GM19238 (cell line): ENCODE measurements at regions not wholly inside any gene's neighbourhood (a gene's known extent, or its start where the extent isn't known, plus 50 kb on each side); places are given as distances from the start of the nearest gene placed in this dataset.

Source experiments
- DNase-seq: peaks from one replicate; pipeline ENCODE4 v3.0.0; 2011; ENCODE audit warnings: low spot score; ENCODE audit not compliant: insufficient read length

DNA sequence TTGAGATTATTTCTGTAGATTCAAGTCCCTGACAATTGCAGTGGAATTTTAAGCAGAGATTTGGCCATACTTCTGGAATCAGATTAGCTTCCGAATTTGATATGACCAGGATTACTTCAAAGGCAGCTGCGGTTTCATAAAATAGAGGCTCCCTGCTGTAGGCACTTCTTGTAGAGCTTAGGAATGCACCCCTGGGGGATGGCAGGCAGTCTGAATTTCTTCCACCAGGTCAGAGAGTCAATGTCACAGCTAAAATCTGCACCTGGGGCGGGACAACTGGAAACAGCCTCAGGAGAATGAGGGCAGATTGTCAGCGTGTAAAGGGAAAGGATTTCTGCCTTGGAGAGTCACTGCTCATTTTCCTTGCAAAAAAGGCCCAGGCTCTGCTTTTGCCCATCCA is 182.6 kb downstream of the ARRDC4 start:
- DNase-seq, result no peak

DNA sequence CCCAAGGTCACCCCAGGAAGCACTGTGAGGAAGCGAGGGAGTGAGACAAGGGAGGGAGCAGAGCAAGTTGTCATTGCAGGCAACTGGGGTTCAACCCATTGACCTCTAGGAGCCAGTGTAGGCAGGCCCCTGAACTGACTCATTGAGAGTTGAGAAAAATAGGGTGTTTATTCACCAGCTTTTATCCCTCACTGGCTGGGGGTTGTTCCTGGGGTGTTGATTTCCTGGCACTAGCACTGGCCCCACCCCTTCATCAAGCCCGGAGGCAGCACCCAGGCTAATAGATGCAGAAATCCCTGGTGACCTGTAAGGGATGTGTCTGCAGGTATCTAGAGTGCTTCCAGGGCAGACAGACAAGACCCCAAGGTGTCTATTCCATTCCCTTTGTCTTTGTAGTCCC is 183.9 kb downstream of the ARRDC4 start:
- no peak for DNase-seq

DNA sequence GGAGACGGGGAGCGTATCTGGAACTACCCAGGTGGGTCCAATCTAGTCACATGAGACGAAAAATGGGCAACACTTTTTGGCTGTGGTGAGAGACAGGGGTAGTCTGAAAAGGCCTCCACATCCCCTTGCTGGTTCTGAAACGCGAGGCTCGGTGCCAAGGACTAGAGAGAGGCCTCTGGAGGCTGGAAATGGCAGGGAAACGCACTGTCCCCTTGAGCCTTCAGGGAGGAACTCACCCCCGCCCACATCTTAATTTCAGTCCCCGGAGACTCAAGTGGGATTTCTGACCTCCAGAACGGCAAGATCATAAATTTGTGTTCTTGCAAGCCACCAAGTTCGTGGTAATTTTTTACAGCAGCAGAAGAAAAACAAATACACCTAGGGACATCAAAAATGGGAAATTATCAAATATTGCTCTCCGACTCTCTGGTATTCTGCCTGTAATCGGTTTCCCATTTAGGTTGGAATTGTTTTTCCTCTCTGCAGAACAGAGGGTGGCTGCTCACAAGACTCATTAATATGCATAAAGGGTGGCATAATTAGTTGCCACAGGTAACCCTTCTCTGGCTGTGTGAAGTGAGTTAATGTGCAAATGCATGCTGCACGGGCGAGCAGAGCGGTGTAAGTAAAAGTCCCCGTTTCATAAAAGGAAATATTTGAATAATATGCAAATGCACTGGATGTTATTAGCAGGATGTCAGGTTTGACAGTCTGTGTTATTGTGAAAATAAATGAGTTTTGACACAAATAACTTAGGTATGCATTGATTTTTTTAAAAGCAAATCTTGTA is 185.7 kb downstream of the ARRDC4 start:
- DNase-seq, result no peak

DNA sequence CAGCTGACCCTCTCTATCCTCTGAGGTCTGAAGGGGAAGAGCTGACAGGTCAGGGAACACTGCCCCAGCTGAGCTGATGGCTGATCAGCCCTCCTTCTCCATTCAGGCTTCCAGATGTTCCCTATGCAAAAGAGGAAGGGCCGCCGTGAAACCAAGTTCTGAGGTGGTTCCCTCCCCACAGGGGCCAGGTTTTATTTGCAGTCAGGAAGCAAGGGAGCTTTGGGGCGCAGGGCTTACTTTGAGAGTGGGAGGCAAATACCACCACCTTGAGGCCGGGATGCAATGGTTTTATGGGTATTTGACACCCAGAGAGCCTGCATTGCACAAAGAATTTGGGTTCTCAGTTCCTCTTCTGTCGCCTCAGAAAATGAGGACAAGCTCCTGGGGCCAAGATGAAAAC is 186.9 kb downstream of the ARRDC4 start:
- DNase-seq, result no peak

DNA sequence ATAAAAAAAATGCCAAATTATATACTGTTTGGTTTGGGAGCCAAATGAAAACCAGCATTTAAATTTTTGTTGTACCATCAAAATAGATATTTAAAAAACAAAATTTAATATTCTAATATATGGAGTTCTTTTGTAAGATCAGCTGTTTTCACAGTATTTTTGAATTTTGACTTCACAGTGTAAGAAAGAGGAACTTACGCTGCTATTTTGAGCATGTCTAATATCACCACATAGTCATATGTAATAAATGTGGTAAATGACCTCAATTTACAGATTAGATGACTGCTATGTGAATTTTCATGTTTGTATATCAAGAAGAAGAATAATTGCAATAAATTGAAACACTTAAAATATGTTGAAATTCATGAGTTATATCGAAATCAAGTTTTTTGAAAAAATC is 189.6 kb downstream of the ARRDC4 start:
- DNase-seq, result no peak

DNA sequence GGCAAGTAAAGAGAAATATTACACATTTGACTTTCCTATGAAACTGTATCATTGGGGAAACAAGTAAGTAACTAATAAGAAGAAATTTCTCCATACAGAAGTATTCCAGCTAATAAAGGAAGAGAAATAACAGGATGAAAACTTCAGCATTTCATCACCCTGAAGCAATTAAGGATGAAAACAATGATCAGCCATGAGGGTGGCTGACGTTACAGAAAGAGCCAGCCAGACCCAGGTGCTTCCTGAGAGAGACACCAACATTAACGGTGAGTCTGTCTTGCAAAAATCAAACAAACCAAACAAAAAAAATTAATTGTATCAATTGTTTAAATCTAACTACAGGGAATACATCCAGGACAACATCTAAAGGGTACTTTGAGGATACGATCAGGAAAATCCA is 190.0 kb downstream of the ARRDC4 start:
- DNase-seq, result no peak

DNA sequence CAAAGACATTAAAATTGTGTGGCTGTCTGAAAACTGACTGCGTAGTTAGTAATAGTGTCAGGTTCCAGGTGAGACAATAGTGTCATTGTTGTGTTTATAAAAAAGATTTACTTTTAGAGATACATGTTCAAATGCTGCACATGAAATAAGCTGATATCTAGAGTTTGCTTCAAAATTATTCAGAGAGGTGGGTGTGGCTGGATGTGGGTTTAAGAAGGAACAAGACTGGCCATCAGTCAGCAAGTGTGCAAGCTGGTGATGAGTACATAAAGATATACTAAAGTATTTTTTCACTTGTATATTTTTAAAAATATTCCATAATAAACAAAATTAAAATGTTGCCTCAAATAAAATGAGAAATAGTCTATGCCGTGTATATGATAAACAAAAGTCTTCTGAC is 190.6 kb downstream of the ARRDC4 start:
- no peak for DNase-seq

DNA sequence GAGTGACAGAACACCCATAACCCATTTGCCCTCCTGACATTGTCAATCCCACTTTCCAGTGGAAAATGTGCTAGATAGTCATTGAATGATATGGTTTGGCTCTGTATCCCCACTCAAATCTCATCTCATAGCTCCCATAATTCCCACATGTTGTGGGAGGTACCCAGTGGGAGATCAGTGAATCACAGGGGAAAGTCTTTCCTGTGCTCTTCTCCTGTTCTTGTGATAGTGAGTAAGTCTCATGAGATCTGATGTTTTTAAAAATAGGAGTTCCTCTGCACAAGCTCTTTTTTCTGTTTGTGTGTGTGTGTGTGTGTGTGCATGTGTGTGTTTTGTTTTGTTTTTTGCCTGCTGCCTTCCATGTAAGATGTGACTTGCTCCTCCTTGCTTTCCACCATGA is 191.7 kb downstream of the ARRDC4 start:
- DNase-seq, result no peak

DNA sequence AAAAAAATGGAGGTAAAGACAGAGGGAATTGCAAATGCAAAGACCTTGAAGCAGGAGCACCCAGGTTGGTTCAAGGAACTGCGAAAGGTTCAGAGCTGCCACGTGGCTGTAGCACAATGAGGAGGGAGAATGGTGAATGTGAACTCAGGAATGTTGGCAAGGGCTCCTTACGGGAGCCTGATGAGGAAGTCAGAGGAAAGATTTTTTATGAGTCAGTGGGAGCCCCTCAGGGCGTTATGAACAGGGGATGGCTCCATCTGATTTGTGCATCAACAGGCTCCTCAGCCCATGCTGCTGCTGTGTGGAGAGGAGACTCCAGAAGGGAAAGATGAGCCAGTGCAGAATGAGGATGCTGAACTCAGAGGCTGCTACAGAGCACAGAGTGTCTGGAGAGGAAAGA is 194.4 kb downstream of the ARRDC4 start:
- no peak for DNase-seq

DNA sequence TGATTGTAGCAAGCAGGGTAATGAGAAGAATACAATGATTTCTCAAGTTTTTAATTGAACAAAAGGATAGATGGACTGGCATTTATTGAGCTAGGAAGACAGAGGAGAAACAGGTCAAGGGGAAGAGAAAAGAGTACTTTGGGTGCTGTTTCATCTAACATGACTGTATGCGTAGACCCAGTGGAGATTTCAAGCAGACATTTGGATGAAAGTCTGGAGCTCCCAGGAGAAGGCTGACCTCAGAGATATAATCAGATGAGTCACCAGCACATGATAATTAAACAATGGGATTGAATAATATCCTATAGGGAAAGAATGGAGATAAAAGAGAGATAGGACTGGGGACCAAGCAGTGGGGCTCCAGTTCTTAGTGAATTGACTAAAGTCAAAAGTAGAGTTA is 194.9 kb downstream of the ARRDC4 start:
- DNase-seq, result no peak

DNA sequence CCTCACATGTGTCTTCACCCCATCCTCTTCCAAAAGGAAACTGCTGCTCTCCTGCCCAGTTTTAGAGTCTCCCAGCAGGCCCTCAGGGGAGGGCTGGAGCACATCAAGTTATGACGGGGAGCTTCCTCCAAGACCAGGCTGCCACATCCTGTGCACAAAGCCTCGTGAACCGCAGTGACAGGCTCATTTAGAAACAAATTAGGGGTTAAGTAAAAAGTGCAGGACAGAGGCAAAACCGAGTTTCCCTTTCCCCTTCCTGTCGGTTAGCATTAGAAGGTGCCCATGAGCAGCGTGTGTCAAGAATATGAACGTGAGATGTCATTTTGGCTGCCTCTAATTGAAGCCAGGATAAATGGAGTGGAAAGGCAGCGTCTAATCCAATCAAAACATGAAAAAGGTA is 199.7 kb downstream of the ARRDC4 start:
- peak; percentile 19 for DNase-seq

DNA sequence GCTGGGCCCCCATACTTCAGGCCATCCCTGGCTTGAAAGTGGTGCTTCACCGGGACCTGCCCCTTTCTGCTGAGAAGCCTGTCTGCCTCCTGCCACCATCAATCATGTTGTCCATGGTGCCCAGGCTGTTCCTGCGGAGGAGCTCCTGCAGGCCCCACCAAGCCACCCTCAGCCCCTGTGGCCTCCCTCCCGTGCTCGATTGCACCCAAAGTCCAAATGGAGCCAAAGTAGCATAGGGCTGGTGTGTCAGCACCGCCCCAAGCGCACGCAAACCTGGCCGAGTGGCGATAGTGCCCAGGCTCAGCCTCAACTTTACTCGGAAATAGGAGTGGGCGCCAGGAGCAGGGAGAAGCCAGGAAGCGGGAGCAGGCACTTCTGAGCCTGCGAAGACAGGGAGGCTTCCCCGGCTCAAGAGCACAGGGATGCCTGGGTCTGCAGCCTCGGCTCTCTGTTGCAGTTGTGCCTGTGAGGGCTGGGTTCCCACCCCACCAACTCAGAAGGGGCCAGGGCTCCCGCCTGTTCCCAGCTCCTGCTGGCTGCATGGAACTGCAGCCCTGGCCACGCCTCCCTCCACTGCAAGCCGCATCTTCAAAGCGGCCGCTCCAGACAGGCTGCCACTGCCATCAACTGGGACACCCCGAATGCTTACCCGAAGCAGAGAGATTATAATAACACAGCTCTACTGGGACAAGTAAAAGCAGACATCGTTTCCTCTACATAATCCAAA is 203.0 kb downstream of the ARRDC4 start:
- DNase-seq, result no peak

DNA sequence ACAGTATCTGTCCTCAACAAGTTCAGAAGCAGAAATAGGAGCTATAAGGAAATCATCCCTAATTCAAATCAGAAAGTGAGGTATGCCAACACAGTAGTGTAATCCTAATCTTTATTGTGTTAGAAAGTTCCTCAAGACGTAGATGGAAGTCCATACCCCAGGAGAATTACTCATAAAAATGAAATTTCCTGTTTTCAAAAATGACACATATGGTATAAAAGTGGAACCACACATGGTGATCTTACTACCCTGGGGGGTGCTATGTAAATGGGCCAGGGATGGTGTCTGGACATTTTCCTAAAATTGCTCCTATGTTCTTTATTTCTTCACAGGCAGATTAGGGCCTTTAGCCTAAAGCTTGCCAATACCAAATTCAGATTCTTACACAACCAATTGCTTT is 204.1 kb downstream of the ARRDC4 start:
- no peak for DNase-seq

DNA sequence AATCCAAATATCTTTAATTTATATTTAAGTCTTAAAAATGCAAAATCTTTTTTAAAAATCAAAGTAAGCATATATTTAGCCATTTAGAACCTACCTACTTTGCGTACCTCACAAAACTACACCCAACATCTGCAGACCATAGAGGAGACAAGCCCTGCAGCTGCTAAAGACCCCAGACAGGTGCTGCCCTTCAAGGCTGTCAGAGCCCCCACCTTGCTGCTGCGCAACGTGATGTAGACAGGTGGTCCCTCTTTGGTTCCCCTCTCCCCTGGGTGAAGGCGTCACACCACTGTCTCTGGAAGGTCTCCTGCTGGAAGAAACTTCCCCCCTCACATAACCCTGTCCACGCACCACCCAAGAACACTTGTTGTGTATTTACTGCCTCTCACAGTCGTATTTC is 204.5 kb downstream of the ARRDC4 start:
- no peak for DNase-seq

DNA sequence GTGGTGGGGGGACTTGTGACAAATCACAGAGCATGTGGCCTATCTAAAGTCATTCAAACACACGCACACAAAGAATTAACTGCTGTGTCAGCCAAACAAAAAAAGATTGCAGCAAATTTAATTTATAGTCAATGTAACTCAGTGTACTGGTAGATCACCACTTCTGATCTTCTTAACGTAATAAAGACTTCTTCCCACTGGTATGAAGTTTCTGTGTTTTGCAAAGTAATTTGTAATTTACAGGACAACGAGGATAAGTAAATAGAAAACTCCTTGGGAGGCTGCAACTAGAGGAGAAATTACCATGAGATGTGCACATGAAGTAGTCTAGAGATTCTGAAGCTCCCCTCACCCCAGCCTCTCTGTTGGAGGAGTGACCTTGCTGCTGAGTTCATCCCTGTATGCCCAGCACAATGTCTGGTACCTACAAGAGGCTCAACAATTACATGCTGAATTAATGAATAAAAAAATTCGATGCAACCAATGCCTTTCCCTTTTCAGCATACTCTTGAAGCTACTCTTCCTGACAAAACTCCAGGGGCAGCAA is 207.3 kb downstream of the ARRDC4 start:
- no peak for DNase-seq

DNA sequence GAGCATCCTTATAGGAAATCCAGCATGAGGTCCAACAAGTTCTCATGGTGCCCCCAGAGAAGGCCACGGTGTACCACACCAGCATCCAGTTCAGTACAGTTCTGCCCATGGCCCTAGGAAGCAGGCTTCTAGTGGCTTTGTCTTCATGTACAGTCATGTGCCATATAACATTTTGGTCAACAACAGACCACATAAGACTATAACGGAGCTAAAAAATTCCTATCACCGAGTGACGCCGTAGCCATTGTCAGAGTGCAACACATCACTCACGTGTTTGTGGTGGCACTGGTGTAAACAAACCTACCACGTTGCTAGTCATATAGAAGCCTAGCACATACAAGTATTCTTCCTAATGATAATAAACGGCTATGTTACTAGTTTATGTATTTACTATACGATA is 209.0 kb downstream of the ARRDC4 start:
- no peak for DNase-seq

DNA sequence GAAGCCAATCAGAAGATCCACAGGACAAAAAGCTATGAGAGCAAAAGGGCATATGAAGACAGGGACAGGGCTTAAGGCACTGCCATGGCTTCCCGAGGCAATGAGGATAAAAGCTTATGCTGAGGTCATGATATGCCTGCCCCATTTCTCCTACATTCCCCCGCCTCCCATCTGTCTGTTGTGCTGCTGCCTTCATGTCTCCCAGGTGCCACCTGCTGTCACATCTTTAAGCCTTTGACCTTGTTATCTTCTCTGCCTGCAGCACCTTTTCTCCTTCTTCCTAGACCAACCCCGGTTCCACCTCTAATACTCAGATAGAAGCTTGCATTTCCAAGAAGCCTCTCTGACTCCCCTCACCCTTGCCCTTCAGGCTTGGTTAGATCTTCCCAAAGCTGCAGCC is 213.8 kb downstream of the ARRDC4 start:
- no peak for DNase-seq

DNA sequence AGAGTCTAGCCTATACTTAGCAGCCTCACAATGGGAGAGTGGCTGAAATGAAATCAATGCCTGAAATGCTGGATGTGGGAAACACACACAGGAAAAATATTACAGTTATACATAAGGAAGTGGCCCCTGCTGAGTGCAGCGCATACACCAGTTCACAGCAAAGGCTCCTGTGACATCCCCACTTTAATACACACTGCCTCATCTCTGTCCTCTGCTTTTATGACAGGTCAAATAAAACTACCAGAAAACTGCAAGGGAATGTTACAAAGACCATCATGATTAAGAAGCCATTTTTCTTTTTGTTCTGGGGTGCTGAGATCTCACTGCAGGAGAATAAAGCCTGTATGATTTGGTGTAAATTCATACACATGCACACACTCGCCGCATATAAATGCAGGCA is 214.3 kb downstream of the ARRDC4 start:
- DNase-seq, result no peak

DNA sequence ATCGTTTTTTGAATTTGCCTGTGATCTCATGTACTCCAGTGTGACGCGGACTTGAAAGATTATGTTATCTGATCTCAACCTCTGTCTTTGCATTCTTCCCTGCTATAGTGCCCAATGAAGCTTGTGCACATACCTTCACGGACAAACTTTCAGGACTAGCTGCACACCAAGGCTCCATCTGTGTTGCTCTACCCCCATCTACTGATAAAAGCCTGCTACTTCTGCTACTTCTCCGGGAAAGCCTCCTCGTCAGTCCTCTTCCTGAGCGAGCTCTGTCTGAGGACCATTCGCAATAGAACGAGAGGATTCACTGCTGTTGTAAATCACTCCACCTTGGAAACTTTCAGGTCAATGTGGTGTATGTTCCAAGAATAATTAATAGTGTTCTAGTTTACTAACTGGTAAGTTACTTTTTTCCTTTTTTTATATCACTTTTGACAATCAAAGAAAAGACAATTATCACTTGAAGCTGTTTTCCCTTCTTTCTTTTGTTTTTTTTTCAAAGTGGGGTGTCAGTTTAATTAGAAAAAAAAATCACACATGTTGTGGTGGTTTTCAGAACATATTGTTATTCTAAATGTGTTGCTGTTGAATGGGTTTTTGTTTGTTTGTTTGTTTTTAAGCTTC is 217.6 kb downstream of the ARRDC4 start:
- peak; percentile 9 for DNase-seq

DNA sequence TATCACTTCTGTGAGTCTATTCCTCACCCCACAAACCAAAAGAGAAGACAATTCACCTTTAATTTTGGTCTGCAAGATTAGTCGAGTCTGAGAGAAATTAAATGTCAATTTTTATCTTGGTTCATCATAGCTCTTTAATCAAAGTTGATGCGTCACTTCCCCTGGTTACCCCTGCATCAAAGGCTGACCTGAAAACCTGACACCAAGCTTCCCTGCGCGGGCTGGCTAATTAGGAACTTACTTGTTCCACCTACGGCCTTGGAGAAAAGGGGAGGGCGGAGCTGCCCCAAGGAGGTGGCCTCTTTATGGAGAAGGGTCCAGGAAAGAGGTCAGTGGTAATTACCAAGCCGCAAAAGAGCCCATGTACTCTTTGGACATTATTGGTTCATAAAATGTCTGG is 218.4 kb downstream of the ARRDC4 start:
- DNase-seq, result no peak

DNA sequence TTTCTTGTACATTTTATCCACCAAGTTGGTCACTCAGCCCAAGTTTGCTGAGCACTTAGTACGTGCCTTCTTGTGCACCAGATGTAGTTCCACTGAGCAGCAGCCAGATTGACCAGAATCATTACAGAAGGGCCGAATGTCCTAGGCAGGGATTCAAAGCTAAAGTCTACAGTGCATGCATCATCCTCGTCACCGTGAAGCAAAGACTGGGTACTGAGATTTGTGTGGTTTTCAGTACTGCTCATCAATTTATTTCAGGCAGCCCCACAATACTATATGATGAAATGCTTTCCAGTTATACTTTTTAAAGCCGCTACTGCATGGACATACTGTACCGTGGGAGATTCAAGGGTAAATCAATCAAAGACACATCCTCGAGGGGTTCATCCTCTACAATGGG is 227.0 kb downstream of the ARRDC4 start:
- no peak for DNase-seq

DNA sequence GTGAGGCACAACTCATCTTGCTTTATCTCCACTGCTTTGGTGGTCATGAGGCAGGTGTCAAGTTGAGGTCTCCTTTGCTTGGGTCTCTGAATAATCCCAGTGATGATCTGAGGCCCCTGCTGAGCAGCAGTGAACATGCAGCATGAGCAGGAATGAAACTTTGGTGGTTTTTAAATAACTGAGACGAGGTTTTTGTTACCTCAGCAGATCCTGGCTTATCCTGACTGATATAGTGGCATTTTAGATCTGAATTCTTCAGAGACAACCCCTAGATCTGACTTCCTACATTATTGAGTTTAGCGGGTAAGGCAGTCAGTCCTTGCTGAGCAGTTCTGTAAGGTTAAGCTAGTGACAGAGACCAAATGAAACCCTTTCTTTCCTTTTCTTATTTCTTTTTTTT is 230.4 kb downstream of the ARRDC4 start:
- no peak for DNase-seq
